Upper lobe of right lung (tissue), 1 donor: ENCODE measurements at regions not wholly inside any gene's neighbourhood (a gene's known extent, or its start where the extent isn't known, plus 50 kb on each side); places are given as distances from the start of the nearest gene placed in this dataset.

Experiments
- ATAC-seq: fragments of 200-7000 bp; cut with Tn5 transposase; one replicate; pipeline ENCODE4 v1.9.1; 2020; ENCODE audit warnings: mild to moderate bottlenecking, moderate library complexity
- DNase-seq: peaks from one replicate; pipeline ENCODE4 v3.0.0-alpha.2; 2020
- H3K27ac ChIP-seq: fragments of 200-600 bp; one replicate; pipeline ENCODE4 v1.8.0; 2022
- H3K27me3 ChIP-seq: fragments of 200-600 bp; one replicate; pipeline ENCODE4 v1.8.0; 2022; ENCODE audit warnings: mild to moderate bottlenecking
- H3K36me3 ChIP-seq: fragments of 200-600 bp; one replicate; pipeline ENCODE4 v1.8.0; 2022
- H3K4me1 ChIP-seq: fragments of 200-600 bp; one replicate; pipeline ENCODE4 v1.8.0; 2022
- H3K4me3 ChIP-seq: fragments of 200-600 bp; one replicate; pipeline ENCODE4 v1.8.0; 2022; ENCODE audit warnings: mild to moderate bottlenecking
- H3K9me3 ChIP-seq: fragments of 200-600 bp; one replicate; pipeline ENCODE4 v1.8.0; 2022
- CTCF ChIP-seq: fragments of 200-600 bp; IDR thresholded peaks from one replicate; pipeline ENCODE4 v1.8.0; 2022; ENCODE audit warnings: antibody characterized with exemption
- intact Hi-C: fragments of 100-400 bp; cut with DNase I; formaldehyde crosslinking; loops from one replicate; pipeline ENCODE4 v1.11.0; 2022
- donor health status: DM: no; HTN: yes; CAD: no; lungs with severe emphysema.

- no peak for TF ChIP-seq CTCF
- no peaks in the 10 kb centered on the region for H3K36me3 ChIP-seq
- no peak for ATAC-seq
- H3K4me3 ChIP-seq, result no peak overlapping the region
- intact Hi-C loops, result no loop called here
- no peaks in the 10 kb centered on the region for H3K27me3 ChIP-seq
- H3K9me3 ChIP-seq, result no peaks in the 10 kb centered on the region
- DNase-seq, result no peak
- H3K4me1 ChIP-seq, result no peaks in the 10 kb centered on the region
- no peak overlapping the region for H3K27ac ChIP-seq
Measured at GRCh38 chr6:156471000-156471399, 306.2 kb upstream of the ARID1B start.

- no peaks in the 10 kb centered on the region for H3K27me3 ChIP-seq
- intact Hi-C loops, result no loop called here
- ATAC-seq (no peak), DNase-seq (no peak)
- no peaks in the 10 kb centered on the region for H3K4me1 ChIP-seq
- no peak for TF ChIP-seq CTCF
- no peak overlapping the region for H3K4me3 ChIP-seq
- no peaks in the 10 kb centered on the region for H3K36me3 ChIP-seq
- H3K27ac ChIP-seq, result no peak overlapping the region
- no peaks in the 10 kb centered on the region for H3K9me3 ChIP-seq
Measured at GRCh38 chr6:156464100-156464878, 312.9 kb upstream of the ARID1B start.

- no peaks in the 10 kb centered on the region for H3K27me3 ChIP-seq
- DNase-seq (no peak), ATAC-seq (no peak)
- TF ChIP-seq CTCF, result no peak
- no peak overlapping the region for H3K27ac ChIP-seq
- no peaks in the 10 kb centered on the region for H3K4me1 ChIP-seq
- H3K9me3 ChIP-seq, result no peaks in the 10 kb centered on the region
- no peaks in the 10 kb centered on the region for H3K36me3 ChIP-seq
- H3K4me3 ChIP-seq, result no peak overlapping the region
- intact Hi-C loops, result no loop called here
Measured at GRCh38 chr6:156461647-156462046, 315.5 kb upstream of the ARID1B start.

GRCh38 chr6:156457601-156458000, 319.6 kb upstream of the ARID1B start:
- DNase-seq (no peak), ATAC-seq (no peak)
- intact Hi-C loops, result no loop called here
- no peak overlapping the region for H3K4me3 ChIP-seq
- no peaks in the 10 kb centered on the region for H3K9me3 ChIP-seq
- no peak for TF ChIP-seq CTCF
- H3K36me3 ChIP-seq, result no peaks in the 10 kb centered on the region
- H3K27me3 ChIP-seq, result no peaks in the 10 kb centered on the region
- H3K4me1 ChIP-seq, result no peaks in the 10 kb centered on the region
- no peak overlapping the region for H3K27ac ChIP-seq

GRCh38 chr6:156455847-156456246, 321.3 kb upstream of the ARID1B start:
- Histone ChIP-seq H3K27me3 (no peaks in the 10 kb centered on the region), H3K9me3 (no peaks in the 10 kb centered on the region), H3K27ac (no peak overlapping the region), H3K4me3 (no peak overlapping the region), H3K4me1 (no peaks in the 10 kb centered on the region), H3K36me3 (no peaks in the 10 kb centered on the region)
- TF ChIP-seq CTCF, result no peak
- DNase-seq (no peak), ATAC-seq (no peak)
- intact Hi-C loops, result no loop called here

GRCh38 chr6:156454867-156455266, 322.3 kb upstream of the ARID1B start:
- TF ChIP-seq CTCF, result no peak
- Histone ChIP-seq H3K27ac (no peak overlapping the region), H3K27me3 (no peaks in the 10 kb centered on the region), H3K4me1 (no peaks in the 10 kb centered on the region), H3K36me3 (no peaks in the 10 kb centered on the region), H3K4me3 (no peak overlapping the region), H3K9me3 (no peaks in the 10 kb centered on the region)
- no peak for ATAC-seq
- no peak for DNase-seq
- intact Hi-C loops, result no loop called here
